Fibroblast of the aortic adventitia (primary cell): ENCODE measurements at regions not wholly inside any gene's neighbourhood (a gene's known extent, or its start where the extent isn't known, plus 50 kb on each side); places are given as distances from the start of the nearest gene placed in this dataset.

Experiments
- DNase-seq: peaks from one replicate; pipeline ENCODE4 v3.0.0-alpha.2; 2010; ENCODE audit warnings: low read depth
- H3K4me3 ChIP-seq: 2 replicates; pipeline ENCODE4 v1.5.1; 2011; ENCODE audit warnings: low read depth, mild to moderate bottlenecking, control low read depth, low read length, moderate library complexity
- CTCF ChIP-seq: IDR thresholded peaks from 2 replicates; pipeline ENCODE4 v1.5.1; 2011; ENCODE audit warnings: mild to moderate bottlenecking, low read length, control low read depth, inconsistent platforms; ENCODE audit not compliant: insufficient read depth

- TF ChIP-seq CTCF: no peak
- DNase-seq: peak; percentile 64
- no peak overlapping the region for H3K4me3 ChIP-seq
Measured at GRCh38 chr10:31098046-31098445, 66.4 kb upstream of the ZNF438 start.

DNA sequence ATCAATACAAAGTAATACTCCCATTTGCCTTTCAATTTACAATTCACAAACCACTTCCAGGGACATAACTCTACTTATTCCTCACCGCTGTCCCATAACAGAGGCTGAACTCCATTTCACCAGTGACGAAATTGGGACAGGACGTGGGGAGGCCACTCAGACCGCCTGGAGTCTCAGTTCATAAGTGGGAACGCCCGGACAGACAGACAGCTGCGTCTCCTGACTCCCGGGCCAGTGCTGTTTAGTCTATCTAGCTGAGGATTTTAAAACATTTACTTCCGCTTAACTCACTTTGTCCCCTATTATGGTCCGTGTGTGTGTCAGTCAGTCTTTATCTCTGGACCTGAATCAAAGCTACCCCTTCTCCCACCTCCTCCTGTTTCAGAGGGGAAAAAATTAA, 67.4 kb upstream of the ZNF438 start:
- no peak overlapping the region for H3K4me3 ChIP-seq
- no peak for DNase-seq
- TF ChIP-seq CTCF: no peak

DNA sequence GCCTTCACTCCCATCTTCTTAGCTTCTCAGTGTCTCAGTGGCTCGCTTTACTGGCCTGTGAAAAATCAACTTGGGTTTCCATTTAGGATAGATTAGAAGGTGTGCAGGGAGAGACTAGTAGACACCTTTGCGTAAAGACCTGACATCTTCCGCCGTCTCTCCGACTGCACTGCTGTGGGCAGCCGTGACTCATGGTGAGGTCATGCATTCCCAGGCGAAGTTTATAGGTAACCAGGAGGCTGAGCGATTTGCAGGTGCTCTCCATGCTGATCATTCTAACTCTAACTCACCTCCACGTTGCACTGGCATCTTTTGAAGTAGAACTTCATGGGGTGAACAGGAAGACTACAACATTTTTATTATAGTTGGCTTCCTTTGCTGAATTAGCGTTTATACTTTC, 68.0 kb upstream of the ZNF438 start:
- H3K4me3 ChIP-seq: no peak overlapping the region
- TF ChIP-seq CTCF: no peak
- no peak for DNase-seq

DNA sequence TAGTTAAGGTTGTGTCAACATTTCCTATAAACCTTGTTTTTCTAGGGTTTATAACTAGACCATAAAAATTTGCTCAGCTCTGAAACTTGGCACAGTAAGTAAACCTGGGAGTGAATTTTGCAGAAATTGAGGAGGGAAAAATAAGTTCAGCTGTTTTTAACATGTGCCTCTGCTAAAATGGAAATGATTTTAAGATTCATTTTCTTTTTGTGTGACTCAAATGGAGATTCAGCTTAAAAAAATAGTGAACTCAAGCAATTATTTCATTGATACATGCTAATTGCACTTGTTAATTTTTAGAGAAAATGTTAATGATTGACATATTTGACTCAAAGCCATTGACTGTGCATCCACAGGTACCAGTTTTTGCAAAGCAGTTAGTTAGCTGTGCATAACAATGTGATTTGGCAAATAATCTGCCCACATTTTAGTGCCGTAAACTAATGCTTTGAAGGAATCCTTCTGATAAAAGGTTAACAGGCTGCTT, 68.5 kb upstream of the ZNF438 start:
- DNase-seq: no peak
- no peak for TF ChIP-seq CTCF
- no peak overlapping the region for H3K4me3 ChIP-seq

DNA sequence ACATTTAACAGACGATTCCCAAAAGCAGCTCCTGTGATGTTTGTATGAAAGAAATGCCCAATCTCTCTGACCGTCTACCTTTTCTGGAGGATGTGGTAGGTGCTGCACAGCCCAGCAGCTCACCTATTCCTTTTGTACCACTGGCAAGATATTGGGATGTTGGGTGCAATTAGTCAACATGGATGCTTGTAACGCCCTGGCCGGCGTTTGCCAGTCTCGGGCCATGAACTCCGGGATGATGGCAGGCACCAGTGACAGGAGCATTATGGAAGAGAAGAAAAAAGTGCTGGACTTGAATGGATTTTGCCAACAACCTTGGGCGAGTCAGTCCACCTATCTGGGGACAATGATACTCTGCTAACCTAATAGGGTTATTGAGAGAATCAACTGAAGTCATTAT, 69.0 kb upstream of the ZNF438 start:
- no peak for DNase-seq
- no peak for TF ChIP-seq CTCF
- H3K4me3 ChIP-seq: no peak overlapping the region

GRCh38 chr10:31101123-31101522, 69.5 kb upstream of the ZNF438 start:
- H3K4me3 ChIP-seq: no peak overlapping the region
- peak; percentile 67 for DNase-seq
- no peak for TF ChIP-seq CTCF

- no peak for TF ChIP-seq CTCF
- DNase-seq: no peak
- H3K4me3 ChIP-seq: no peak overlapping the region
Measured at GRCh38 chr10:31102421-31102820, 70.8 kb upstream of the ZNF438 start.
